ENCODE measurements at regions not wholly inside any gene's neighbourhood (a gene's known extent, or its start where the extent isn't known, plus 50 kb on each side); places are given as distances from the start of the nearest gene placed in this dataset.

DNA sequence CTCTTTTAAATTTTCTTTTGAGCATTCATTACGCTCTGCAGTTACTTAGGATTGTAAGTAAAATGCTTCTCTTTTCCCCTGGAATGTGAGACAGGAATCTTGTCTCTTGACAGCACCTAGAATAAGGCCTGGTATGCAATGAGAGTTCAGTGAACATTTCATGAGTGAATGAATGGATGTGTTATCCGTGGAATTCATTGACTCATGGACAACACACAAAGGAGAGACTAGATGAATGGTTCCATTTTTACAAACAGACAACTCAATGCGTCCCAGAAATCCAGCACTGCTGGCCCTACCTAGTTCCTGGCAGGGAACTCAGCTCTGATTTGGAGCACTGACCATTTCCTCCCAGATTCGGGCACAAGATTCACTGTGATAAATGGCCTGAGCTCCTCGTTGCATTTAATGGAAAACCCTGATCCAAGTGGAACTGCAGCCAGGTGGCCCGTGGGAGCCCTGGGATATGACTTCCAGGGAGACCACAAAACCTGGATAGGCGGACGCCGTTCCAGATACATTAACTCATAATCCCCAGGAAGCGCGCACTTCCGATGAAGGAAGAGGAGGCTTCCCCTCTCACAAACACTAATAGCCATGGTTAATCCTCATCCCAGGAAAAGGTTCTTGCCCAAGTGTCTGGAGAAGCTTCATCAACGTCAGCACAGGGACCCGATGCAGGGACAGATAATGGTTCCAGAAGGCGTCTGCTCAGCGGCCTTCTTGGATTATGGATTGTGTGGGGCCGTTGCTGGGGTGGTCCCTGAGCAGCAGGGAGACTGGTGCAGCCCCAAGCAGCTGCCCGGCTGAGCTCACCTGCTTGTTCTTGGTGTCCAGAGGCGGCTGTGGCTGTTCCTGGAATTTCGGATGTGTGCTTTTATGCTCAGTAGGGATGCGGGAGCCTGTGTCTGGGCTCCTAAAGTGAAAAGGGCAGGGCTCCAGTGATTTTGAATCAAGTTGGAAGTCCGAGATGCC lies 211.1 kb upstream of the TSHZ3 start:
- no peaks in the 10 kb centered on the region for H3K9me3 ChIP-seq (ENCODE audit: control insufficient read depth, insufficient read depth, low read length)
- no peak overlapping the region for H3K4me3 ChIP-seq (ENCODE audit: low read depth, low read length)

DNA sequence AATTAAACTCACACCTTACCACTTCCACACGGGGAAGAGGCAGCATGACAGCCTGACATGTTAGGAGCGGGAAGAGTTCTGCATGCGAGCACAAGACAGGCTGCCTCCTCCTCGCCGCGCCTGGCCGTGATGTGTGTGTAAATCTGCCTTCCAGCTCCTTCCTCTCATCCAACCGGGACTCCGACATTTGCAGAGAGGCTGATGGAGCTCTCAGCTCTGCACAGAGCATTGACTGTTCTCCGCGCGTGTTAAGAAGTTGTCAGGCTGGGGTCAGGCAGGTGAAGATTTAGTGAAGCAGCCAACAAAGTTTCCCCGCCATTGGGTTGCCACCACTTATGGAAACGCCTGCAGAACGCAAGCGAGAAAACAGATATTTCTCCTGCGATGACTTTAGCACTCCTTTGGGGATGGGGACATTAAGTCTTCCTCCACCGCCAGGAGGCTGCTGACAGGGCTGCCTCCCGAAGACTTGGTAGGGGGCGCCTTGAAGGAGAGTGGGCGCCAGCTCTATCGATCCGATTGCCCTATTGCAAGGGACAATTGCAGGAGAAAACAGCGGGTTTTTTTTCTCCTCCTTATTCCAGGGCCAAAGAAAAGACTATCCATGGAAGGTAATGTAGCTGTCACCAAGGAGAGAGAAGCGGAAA lies 213.9 kb upstream of the TSHZ3 start:
- Histone ChIP-seq H3K4me1 (ENCODE audit: control insufficient read depth, insufficient read depth, low read length) (peaks cover 3% of the 10 kb centered on the region; the same call in 1 of the 2 replicates), H3K9me3 (ENCODE audit: control insufficient read depth, insufficient read depth, low read length) (no peaks in the 10 kb centered on the region)

More for the DNA sequence above, 211.1 kb upstream of the TSHZ3 start:
- H3K9ac ChIP-seq (ENCODE audit: low read depth, low read length), result no peak overlapping the region
- no peaks in the 10 kb centered on the region for H3K27me3 ChIP-seq (ENCODE audit: control insufficient read depth, insufficient read depth, low read length)
- no peaks in the 10 kb centered on the region for H3K4me1 ChIP-seq (ENCODE audit: control insufficient read depth, insufficient read depth, low read length)
- no peaks in the 10 kb centered on the region for H3K36me3 ChIP-seq (ENCODE audit: control insufficient read depth, insufficient read depth, low read length)
- no peak overlapping the region for H3K27ac ChIP-seq (ENCODE audit: low read depth, low read length)

DNA sequence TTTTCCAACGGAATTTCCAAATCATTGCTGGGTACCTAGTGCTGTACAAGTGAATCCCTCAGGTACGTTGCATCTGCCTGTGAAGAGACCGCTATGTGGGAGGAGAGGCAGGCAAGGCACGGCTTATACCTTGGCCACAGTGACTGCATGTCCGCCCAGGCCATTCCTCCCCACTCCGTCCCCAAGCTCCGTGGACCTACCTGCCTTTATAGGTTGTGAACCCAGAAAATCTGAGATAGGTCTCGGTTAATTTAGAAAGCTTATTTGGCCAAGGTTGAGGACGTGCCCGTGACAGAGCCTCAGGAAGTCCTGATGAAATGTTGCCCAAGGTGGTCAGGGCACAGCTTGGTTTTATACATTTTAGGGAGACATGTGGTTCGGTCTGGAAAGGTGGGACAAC lies 218.5 kb upstream of the TSHZ3 start:
- H3K4me1 ChIP-seq (ENCODE audit: control insufficient read depth, insufficient read depth, low read length), result peaks cover 3% of the 10 kb centered on the region; the same call in 1 of the 2 replicates
- H3K27me3 ChIP-seq (ENCODE audit: control insufficient read depth, insufficient read depth, low read length), result no peaks in the 10 kb centered on the region
- no peaks in the 10 kb centered on the region for H3K36me3 ChIP-seq (ENCODE audit: control insufficient read depth, insufficient read depth, low read length)
- H3K4me3 ChIP-seq (ENCODE audit: low read depth, low read length), result no peak overlapping the region
- no peaks in the 10 kb centered on the region for H3K9me3 ChIP-seq (ENCODE audit: control insufficient read depth, insufficient read depth, low read length)
- H3K9ac ChIP-seq (ENCODE audit: low read depth, low read length), result no peak overlapping the region
- H3K27ac ChIP-seq (ENCODE audit: low read depth, low read length), result no peak overlapping the region

More for the DNA sequence above, 213.9 kb upstream of the TSHZ3 start:
- no peak overlapping the region for H3K27ac ChIP-seq (ENCODE audit: low read depth, low read length)
- H3K9ac ChIP-seq (ENCODE audit: low read depth, low read length), result no peak overlapping the region
- no peaks in the 10 kb centered on the region for H3K27me3 ChIP-seq (ENCODE audit: control insufficient read depth, insufficient read depth, low read length)
- no peak overlapping the region for H3K4me3 ChIP-seq (ENCODE audit: low read depth, low read length)
- no peaks in the 10 kb centered on the region for H3K36me3 ChIP-seq (ENCODE audit: control insufficient read depth, insufficient read depth, low read length)

GRCh38 chr19:31568724-31569123 lies 219.5 kb upstream of the TSHZ3 start:
- peaks cover 3% of the 10 kb centered on the region; the same call in 1 of the 2 replicates for H3K4me1 ChIP-seq (ENCODE audit: control insufficient read depth, insufficient read depth, low read length)
- H3K27me3 ChIP-seq (ENCODE audit: control insufficient read depth, insufficient read depth, low read length), result no peaks in the 10 kb centered on the region
- no peak overlapping the region for H3K4me3 ChIP-seq (ENCODE audit: low read depth, low read length)
- no peak overlapping the region for H3K9ac ChIP-seq (ENCODE audit: low read depth, low read length)
- H3K9me3 ChIP-seq (ENCODE audit: control insufficient read depth, insufficient read depth, low read length), result no peaks in the 10 kb centered on the region
- H3K27ac ChIP-seq (ENCODE audit: low read depth, low read length), result no peak overlapping the region
- H3K36me3 ChIP-seq (ENCODE audit: control insufficient read depth, insufficient read depth, low read length), result no peaks in the 10 kb centered on the region

GRCh38 chr19:31570718-31571117 lies 221.5 kb upstream of the TSHZ3 start:
- H3K27ac ChIP-seq (ENCODE audit: low read depth, low read length), result no peak overlapping the region
- H3K36me3 ChIP-seq (ENCODE audit: control insufficient read depth, insufficient read depth, low read length), result no peaks in the 10 kb centered on the region
- no peak overlapping the region for H3K4me3 ChIP-seq (ENCODE audit: low read depth, low read length)
- no peak overlapping the region for H3K9ac ChIP-seq (ENCODE audit: low read depth, low read length)
- H3K4me1 ChIP-seq (ENCODE audit: control insufficient read depth, insufficient read depth, low read length), result peaks cover 7% of the 10 kb centered on the region; the same call in 1 of the 2 replicates
- H3K27me3 ChIP-seq (ENCODE audit: control insufficient read depth, insufficient read depth, low read length), result no peaks in the 10 kb centered on the region
- no peaks in the 10 kb centered on the region for H3K9me3 ChIP-seq (ENCODE audit: control insufficient read depth, insufficient read depth, low read length)

DNA sequence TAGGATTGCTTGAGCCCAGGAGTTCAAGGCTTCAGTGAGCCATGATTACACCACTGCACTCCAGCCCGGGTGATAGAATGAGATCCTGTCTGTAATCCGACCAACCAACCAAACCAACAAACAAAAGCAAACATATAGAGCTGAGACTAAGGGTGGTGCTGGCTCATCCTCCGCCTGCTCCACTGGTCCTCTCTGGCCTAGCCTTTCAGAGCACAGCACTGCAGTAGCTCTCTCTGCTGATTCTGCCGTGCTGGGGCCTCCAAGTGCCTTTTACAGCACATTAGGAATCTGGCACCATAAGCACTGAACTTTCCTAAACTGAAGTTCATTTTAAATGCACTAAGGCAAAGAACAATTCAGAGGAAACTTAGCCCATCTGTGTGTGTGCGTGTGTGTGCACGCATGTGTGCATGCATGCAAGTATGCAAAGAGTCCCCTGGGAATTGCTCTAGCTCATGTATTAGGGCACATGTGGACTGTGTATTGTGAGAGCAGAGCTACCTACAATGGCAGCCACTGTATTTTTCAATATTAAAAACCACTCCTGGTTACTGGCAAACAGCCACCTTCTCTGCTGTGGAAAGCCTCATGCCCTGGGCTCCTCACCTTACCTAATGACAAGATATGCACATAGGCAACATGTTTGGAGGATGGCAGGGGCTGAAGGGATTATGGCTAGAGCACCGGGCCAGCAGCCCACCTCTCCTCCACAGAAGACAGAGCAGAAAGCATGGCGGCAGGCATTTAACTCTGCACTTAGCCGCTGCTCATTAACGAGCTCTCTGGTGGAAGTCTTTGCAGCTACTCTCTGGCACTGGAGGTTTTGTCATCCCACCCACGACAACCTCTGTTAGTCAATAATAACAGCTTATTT lies 223.1 kb upstream of the TSHZ3 start:
- Histone ChIP-seq H3K9ac (ENCODE audit: low read depth, low read length) (no peak overlapping the region), H3K27me3 (ENCODE audit: control insufficient read depth, insufficient read depth, low read length) (no peaks in the 10 kb centered on the region), H3K9me3 (ENCODE audit: control insufficient read depth, insufficient read depth, low read length) (no peaks in the 10 kb centered on the region), H3K27ac (ENCODE audit: low read depth, low read length) (no peak overlapping the region), H3K36me3 (ENCODE audit: control insufficient read depth, insufficient read depth, low read length) (no peaks in the 10 kb centered on the region), H3K4me1 (ENCODE audit: control insufficient read depth, insufficient read depth, low read length) (peaks cover 7% of the 10 kb centered on the region; the same call in 1 of the 2 replicates), H3K4me3 (ENCODE audit: low read depth, low read length) (no peak overlapping the region)

DNA sequence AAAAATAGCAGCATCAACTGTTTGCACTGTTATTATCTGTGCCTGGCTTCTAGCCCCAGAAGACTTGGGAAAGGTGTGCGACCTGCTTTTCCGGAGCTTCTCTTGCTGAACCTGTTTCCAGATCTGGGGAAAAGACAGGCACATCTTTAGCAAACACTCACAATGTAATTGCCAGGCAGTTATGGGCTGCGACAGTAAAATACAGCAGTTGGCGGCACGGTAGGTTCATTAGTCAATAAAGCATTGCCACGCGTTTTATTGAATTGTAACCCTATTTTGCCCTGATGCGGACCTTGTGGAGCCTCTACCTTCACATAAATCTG lies 223.7 kb upstream of the TSHZ3 start:
- H3K4me3 ChIP-seq (ENCODE audit: low read depth, low read length), result no peak overlapping the region
- H3K27me3 ChIP-seq (ENCODE audit: control insufficient read depth, insufficient read depth, low read length), result no peaks in the 10 kb centered on the region
- H3K4me1 ChIP-seq (ENCODE audit: control insufficient read depth, insufficient read depth, low read length), result peaks cover 5% of the 10 kb centered on the region; the same call in 1 of the 2 replicates
- no peaks in the 10 kb centered on the region for H3K36me3 ChIP-seq (ENCODE audit: control insufficient read depth, insufficient read depth, low read length)
- H3K27ac ChIP-seq (ENCODE audit: low read depth, low read length), result no peak overlapping the region
- H3K9me3 ChIP-seq (ENCODE audit: control insufficient read depth, insufficient read depth, low read length), result no peaks in the 10 kb centered on the region
- no peak overlapping the region for H3K9ac ChIP-seq (ENCODE audit: low read depth, low read length)

DNA sequence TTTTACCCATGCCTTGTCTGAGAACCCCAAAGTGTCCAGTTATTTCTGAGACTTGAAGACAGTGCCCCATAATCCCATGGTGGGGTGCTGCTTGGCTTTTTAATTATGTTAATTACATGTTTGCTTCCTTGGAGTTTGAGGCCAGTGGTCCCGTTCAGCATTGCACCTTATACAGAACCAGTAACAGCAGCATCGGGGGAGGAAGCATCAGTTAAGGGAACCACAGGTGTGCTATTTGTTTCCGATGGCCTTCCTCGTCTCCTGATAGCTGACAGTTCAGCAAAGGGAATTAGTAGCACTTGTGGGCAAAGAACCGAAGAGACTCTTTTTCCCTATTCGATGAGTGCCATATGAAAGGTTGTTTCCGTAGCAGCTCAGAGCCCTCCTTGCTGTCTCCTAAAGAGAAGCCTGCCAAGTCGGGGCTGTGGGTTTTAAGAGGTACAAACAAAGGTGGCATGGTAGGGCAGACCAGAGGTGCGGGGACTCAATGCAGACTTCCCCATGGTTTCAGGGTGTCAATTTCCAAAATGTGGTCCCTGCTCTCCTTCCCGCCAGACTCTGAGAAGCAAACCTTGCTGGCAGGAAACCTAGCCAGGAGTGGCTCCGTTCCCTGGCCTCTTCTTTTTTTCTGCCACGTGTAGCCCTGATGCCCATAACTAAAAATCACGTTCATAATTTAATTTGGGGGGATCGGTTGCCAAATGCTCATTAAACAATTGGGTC lies 225.2 kb upstream of the TSHZ3 start:
- Histone ChIP-seq H3K27ac (ENCODE audit: low read depth, low read length) (no peak overlapping the region), H3K27me3 (ENCODE audit: control insufficient read depth, insufficient read depth, low read length) (no peaks in the 10 kb centered on the region), H3K4me3 (ENCODE audit: low read depth, low read length) (no peak overlapping the region), H3K36me3 (ENCODE audit: control insufficient read depth, insufficient read depth, low read length) (no peaks in the 10 kb centered on the region), H3K9ac (ENCODE audit: low read depth, low read length) (no peak overlapping the region), H3K4me1 (ENCODE audit: control insufficient read depth, insufficient read depth, low read length) (peaks cover 4% of the 10 kb centered on the region; the same call in 1 of the 2 replicates), H3K9me3 (ENCODE audit: control insufficient read depth, insufficient read depth, low read length) (no peaks in the 10 kb centered on the region)

GRCh38 chr19:31575846-31576335 lies 226.7 kb upstream of the TSHZ3 start:
- Histone ChIP-seq H3K4me1 (ENCODE audit: control insufficient read depth, insufficient read depth, low read length) (peaks cover 4% of the 10 kb centered on the region; the same call in 1 of the 2 replicates), H3K27ac (ENCODE audit: low read depth, low read length) (no peak overlapping the region), H3K36me3 (ENCODE audit: control insufficient read depth, insufficient read depth, low read length) (no peaks in the 10 kb centered on the region), H3K27me3 (ENCODE audit: control insufficient read depth, insufficient read depth, low read length) (no peaks in the 10 kb centered on the region), H3K9ac (ENCODE audit: low read depth, low read length) (no peak overlapping the region), H3K4me3 (ENCODE audit: low read depth, low read length) (no peak overlapping the region), H3K9me3 (ENCODE audit: control insufficient read depth, insufficient read depth, low read length) (no peaks in the 10 kb centered on the region)

- Histone ChIP-seq H3K9ac (ENCODE audit: low read depth, low read length) (no peak overlapping the region), H3K9me3 (ENCODE audit: control insufficient read depth, insufficient read depth, low read length) (no peaks in the 10 kb centered on the region), H3K36me3 (ENCODE audit: control insufficient read depth, insufficient read depth, low read length) (no peaks in the 10 kb centered on the region), H3K27me3 (ENCODE audit: control insufficient read depth, insufficient read depth, low read length) (no peaks in the 10 kb centered on the region), H3K27ac (ENCODE audit: low read depth, low read length) (no peak overlapping the region), H3K4me3 (ENCODE audit: low read depth, low read length) (no peak overlapping the region), H3K4me1 (ENCODE audit: control insufficient read depth, insufficient read depth, low read length) (peaks cover 4% of the 10 kb centered on the region; the same call in 1 of the 2 replicates)
Measured at GRCh38 chr19:31578326-31578725, 229.1 kb upstream of the TSHZ3 start.

Data from HUES48 (cell line).